ENCODE measurements at regions not wholly inside any gene's neighbourhood (a gene's known extent, or its start where the extent isn't known, plus 50 kb on each side); places are given as distances from the start of the nearest gene placed in this dataset.
"Not testable (repeated sequence)": the region's sequence is repeated elsewhere in the genome, so short reads cannot be mapped to it uniquely, and the experiment has no call there.

DNA sequence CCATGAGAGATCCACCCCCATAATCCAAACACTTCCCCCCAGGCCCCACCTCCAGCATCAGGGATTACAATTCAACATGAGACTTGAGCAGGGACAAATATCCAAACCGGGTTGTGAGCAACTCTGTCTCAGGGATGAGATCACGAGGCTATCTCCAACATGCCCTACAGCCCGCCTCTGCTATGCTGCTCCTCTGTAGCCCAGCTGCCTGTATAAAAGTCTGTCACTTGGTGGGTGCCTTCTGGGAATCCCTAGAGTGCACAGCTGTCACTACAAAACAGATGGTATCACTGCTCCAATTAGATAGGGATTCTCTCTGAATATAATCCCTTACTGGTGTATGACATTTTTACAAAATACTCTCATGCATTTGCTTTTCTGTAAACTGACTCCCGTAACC, 114.9 kb upstream of the NANOS1 start:
- no peak for DNase-seq (ENCODE audit: low spot score)

DNA sequence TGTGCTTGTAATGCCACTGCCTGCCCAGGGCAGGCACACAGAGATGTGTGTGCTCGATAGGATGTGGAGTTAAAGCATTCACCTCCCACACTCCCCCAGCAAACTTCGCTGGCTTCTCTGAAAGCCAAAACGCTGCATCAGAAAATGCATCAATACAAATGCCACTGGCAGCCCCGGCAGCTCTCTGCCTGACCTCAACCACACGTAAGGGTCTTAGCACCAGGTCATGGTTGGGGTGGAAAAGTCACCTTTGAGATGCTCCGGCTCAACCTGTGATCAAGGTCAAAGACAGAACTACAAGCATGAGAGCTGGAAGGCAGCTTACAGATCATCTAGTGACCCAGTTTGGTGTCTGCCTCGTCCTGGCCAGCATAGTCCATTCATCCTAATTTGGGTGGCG, 114.4 kb upstream of the NANOS1 start:
- DNase-seq (ENCODE audit: low spot score) = no peak

DNA sequence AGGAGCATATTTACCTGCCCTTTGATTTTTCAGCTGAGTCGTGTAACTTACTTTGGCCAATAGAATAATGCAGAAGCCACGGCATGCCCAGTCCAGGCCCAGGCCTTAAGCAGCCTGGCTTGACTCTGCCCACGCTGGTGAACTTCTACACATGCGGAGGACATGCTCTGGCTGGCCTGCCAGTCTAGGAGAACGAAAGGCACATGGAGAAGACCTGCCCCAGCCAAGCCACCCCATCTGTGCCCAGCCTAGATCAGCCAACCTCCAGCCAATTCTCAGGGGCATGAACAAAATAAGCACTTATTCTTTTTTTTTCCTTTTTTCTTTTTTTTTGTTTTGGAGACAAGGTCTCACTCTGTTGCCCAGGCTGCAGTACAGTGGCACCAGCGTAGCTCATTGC, 112.7 kb upstream of the NANOS1 start:
- no peak for DNase-seq (ENCODE audit: low spot score)

DNA sequence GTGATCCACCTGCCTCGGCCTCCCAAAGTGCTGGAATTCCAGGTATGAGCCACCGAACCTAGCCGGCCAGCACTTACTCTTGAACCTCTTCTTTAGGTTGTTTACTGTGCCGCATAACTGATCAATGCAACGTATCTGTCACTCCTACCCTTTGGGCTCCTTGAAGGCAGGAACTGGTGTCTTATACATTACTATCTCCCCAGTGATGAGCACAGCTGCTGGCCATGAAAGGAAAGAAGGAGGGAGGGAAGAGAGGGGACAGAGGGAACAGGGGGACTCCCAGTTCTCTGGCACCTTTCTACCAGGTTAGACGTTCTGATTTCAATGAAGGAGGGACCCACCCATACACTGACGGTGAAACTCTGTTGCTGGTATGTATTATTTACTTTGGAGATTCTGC, 111.8 kb upstream of the NANOS1 start:
- no peak for DNase-seq (ENCODE audit: low spot score)

DNA sequence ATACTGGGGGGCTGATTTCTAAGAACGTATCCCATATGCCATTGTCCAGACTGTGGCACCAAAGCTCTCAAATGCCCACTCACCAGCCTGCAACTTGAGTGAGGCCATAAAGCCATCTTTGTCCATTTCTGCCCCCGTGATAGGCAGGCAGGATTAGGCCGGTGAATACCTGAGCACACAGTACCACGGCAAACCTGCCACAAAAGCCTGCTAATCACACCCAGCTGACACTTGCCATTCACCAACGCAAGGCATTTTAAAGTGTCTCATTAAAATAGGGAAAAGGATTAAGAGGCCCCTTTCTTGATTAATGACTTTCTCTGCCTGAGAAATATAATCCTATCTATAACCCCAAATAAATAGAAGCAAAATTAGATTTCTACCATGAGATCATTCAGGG, 111.4 kb upstream of the NANOS1 start:
- DNase-seq (ENCODE audit: low spot score) = no peak

DNA sequence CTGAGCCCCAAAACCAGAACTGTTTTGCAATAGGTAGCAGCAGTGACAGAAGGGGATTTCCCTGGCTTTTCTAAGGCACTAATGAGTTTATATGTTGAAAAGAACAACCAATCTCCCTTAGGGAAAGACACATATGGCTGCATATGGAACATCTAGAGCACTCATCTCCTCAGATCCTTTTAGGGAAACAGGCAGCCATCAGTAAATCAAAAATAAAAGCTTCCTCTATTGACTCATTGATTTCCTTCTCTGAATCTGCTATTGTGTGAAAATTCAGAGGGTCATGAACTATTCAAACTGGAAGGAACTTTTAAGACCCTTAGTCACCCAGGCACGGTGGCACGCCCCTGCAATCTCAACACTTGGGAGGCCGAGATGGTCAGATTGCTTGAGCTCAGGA, 110.9 kb upstream of the NANOS1 start:
- no peak for DNase-seq (ENCODE audit: low spot score)

DNA sequence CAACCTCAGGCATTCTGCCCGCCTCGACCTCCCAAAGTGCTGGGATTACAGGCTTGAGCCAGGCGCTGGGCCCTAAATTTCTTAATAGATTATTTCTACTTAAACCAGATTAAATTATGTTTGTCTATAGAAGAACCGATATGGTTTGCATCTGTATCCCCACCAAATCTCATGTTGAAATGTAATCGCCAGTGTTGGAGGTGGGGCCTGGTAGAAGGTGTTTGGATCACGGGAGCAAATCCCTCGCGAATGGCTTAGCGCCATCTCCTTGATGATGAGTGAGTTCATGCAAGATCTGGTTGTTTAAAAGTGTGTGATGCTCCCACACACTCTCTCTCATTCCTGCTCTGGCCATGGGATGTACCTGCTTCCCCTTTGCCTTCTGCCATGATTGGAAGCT, 109.3 kb upstream of the NANOS1 start:
- no peak for DNase-seq (ENCODE audit: low spot score)

DNA sequence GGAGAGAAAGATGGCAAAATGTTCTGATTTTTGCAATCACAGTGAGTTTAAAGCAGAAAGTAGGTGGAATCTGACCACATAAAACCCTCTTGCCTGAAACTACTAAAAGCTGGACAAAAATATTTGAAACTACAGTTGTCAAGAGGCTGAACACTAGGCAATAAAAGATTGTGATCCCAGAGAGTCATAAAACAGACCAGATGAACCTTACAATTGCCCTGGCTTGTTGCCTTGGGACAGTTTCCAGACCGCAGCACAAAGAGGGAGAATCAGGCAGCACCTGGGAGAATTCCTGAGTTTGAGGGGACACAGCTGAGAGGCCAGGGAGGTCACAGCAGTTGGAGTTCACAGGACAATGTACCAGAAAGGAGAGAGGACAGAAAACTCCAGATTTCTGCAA, 107.3 kb upstream of the NANOS1 start:
- peak; percentile 13 for DNase-seq (ENCODE audit: low spot score)

DNA sequence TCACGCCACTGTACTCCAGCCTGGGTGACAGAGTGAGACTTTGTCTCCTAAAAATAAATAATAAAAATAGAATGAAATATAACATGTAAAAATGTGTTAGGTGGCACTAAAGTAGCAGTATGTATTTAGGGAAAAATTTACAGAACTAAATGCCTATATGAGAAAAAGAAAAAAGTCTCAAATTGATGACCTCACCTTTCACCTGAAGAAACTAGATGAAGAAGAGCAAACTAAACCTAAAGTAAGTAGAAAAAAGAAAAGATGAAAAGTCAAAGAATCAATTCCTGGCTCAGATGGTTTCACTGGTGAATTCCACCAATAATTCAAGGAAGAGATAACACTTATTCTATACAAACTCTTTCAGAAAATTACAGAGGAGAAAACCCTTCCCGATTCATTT, 106.5 kb upstream of the NANOS1 start:
- DNase-seq (ENCODE audit: low spot score) = no peak

DNA sequence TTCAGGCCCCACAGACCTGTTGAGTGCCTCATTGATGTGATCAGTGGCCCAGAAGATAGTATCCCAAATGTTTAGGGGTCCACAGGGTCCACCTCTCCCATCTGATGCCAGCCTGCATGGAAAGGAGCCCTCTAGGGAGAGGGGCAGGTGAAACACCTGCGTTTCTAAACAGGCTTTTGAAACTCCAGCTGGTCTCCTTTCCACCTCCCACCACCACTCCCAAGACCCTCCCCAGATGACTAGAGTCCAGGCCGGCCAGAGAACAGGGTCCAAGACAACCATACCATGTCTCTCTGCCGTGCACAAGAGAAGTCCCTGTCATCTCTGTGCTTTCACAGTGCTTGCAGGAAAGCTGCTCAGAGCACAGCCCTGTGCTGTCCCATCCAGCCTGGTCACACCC, 105.0 kb upstream of the NANOS1 start:
- no peak for DNase-seq (ENCODE audit: low spot score)

DNA sequence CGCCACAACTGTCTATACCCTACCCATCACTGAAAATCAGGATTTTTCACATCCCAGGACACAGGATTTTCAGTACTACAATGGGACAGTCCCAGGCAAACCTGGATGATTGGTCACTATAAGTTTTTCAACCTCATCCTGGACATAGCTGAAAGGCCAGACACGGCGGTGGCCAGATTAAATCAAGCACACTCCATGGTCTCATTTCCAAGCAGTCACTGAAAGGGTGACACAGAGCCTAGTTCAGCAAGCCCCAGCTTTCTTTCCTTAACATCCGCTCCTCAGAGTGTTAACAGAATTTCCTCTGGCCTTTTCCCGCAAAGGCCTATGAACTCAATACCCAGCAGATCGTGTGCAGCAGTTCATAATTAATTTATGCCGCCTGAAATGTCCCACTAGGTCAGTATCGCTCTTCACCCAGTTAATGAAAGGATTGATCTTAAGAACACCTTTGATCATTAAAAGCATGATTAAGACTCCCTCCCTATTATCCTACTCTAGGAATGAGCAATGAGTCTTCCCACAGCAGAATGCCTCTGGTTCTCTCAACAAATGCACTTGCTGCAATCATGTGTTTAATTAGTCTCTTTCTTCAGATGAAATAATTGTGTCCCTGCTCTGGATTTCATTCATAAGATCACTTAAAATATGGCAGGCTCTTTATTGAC, 104.0 kb upstream of the NANOS1 start:
- DNase-seq (ENCODE audit: low spot score) = no peak

DNA sequence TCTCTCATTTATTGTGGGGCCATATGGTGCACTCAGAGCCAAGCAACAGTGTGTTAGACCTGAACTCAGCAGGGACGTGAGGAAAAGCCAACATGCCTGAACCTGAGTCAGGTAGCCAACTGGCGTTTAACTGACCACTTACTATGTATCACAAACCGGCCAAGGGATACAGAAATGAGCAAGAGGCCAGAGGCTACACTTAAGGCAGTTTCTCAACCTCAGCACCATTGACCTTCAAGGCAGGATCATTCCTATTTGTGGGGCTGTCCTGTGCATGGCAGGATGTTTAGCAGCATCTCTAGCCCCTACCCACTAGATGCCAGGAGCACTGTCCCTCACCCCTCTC, 103.5 kb upstream of the NANOS1 start:
- no peak for DNase-seq (ENCODE audit: low spot score)

DNA sequence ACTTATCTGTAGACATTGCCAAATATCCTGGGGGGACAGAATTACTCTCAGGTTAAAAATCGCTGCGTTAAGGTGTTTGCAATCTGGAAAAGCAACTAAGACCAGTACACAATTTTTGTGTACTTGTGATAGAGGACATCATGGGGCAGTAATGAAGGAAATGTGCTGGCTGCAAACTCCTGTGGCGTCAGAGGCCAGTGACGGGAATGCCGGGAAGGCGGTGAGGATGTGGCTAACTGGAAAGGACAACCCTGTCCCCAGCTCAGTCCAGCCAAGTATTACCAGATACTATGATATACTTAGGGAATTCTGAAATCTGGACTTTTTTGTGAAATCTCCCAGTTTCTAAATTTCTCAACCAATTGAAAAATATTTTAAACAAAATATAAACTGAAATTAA, 103.1 kb upstream of the NANOS1 start:
- no peak for DNase-seq (ENCODE audit: low spot score)

DNA sequence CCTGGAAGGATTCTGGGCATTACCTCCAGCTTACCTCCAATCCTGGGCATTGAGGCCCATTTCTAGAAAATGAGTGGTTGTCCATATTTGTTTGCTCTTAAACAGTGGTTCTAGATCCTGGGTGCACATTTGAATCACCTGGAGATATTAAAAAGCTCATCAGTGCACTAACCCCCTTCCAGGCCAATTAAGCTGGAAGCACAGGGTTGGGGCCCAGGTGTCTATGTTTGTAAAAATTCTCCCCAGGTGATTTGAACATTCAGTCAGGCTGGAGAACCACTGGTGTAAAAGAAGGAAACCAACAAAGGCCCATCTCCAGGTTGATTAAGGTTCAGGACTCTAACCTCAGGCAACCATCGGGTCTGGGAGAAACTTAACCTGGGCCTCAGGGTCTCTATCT, 102.6 kb upstream of the NANOS1 start:
- DNase-seq (ENCODE audit: low spot score) = no peak

DNA sequence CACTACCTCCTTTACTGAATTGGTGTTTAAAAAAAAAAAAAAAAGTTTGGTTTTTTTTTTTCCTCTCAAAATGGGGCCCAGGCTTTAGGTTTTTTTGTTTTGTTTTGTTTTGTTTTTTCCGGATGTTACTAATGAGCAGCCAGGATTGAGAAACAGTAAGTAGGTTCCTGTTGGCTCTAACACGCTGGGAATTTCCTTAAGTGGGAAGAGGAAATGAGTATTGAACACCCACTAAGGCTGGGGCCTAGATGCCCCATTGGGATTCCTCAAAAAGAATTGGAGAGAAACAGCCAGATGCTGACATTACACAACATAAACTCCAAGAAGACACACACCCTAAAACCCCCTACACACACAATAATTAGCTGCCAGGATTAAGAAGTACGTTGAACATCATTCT, 102.2 kb upstream of the NANOS1 start:
- no peak for DNase-seq (ENCODE audit: low spot score)

DNA sequence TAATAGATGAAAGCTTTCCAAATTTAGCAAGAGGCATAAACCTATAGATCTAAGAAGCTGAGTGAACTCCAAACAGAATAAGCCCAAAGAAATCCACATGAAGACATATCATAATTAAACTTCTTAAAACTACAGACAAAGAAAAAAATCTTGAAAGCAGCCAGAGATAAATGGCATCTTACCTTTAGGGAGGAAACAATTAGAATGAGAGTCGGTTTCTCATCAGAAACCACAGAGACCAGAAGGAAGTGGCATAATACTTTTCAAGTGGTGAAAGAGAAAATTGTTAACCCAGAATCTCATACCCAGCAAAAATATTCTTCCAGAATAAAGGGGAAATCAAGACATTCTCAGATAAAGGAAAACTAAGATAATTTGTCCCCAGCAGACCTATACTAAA, 98.9 kb upstream of the NANOS1 start:
- DNase-seq (ENCODE audit: low spot score) = no peak

DNA sequence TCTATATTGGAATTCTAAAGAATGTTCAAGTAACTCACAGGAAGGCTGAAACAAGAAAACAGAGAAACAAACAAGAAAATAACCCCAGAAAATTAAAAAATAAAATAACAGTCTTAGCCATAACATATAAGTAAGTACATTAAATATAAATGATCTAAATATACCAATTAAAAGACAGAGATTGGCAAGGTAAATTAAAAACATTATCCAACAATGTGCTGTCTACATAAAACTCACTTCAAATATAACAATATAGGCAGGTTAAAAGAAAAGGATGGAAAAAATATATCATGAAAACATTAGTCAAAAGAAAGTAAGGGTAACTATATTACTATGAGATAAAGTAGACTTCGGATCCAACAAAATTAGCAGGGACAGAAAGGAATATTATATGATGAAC, 98.1 kb upstream of the NANOS1 start:
- DNase-seq (ENCODE audit: low spot score) = no peak

DNA sequence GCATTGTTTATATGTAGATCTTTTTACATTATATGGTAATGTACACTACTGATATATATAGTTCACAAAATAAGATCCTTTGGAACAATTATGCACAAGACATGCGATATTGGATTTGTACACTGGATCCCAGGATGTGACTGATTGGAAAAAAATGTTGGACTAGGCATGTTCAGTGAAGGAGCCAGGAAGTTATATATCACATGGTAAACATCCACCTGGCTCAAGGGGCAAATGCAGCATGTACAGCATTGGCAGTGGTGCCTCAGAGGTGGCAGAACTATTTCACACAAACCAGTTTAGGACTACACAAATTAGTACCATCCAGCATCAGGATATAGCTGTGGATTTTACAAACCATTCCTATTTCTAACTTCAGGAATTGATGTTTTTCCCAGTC, 97.4 kb upstream of the NANOS1 start:
- DNase-seq (ENCODE audit: low spot score) = not testable (repeated sequence)

DNA sequence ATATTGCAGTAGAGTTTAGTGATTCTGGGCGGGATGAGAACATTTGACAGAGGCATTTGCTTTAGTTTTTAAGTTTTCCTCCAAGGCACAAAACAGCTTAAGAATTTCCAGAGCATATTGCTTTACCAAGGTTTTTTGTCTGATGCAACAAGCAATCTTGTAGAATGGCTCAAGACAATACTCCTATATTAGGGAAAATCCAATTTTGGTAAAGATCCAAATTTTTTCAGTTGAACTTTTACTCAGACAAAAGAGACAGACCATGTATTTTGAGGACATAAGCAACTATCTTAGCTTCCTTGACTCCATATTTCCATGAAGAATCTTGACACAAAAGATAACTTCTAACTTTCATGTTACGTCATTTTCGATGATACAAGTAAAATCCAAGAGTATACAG, 92.3 kb upstream of the NANOS1 start:
- no peak for DNase-seq (ENCODE audit: low spot score)

DNA sequence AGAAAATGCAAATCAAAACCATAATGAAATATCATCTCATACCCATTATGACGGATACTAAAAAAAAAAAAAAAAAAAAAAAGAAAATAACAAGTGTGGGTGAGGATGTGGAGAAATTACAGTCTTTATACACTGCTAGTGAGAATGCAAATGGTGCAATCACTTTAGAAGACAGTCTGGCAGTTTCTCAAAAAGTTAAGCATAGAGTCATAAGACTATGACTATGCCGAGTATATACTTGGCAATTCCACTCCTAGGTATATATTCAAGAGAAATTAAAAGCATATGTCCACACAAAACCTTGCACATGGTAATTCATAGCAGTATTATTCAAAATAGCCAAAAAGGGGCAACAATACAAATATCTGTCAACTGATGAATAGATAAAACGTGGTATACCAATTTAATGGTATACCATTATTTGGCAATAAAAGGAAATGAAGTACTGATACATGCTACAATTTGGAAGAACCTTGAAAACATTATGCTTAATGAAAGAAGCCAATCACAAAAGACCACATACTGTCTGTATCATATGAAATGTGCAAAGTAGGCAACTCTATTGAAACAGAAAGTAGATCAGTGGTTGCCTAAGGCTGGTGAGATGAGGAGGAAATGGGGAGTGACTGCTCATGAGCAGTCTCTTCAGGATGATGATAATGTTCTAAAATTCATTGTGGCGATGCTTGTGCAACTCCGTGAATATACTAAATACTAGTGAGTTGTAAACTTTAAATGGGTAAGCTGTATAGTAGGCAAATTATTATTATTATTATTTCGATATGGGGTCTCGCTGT, 90.1 kb upstream of the NANOS1 start:
- no peak for DNase-seq (ENCODE audit: low spot score)

DNA sequence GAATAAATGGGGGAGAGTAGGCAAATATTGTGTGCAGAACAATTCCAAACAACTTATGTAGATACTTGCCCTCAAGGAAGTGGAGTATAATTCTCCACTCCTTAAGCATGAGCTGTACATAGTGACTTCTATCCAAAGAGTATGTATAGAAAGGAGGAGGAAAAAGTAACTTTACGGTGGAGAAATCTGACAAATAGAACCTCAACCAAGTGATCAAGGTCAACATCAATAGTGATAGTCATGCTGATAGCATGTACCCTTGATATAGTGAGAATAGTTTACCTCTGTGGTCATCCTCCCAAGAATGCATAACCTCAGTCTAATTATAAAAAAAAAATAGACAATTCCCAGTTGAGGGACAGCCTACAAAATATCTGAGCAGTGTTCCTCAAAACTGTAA, 89.1 kb upstream of the NANOS1 start:
- no peak for DNase-seq (ENCODE audit: low spot score)

DNA sequence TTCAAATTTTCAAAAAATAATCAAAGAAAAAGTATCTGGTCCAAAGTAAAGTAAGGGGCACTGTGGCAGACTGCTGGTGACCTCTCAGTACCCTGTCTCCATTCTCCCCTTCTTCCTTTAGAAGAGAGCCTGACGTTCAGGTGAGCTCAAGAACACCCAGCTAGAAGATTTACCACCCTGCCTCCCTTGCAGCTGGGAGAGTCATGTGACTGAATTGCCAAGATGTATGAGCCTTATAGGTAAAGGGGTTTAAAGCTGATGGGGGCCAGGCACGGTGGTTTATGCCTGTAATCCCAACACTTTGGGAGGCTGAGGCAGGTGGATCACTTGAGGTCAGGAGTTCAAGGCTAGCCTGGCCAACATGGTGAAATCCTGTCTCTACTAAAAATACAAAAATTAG, 86.3 kb upstream of the NANOS1 start:
- no peak for DNase-seq (ENCODE audit: low spot score)

DNA sequence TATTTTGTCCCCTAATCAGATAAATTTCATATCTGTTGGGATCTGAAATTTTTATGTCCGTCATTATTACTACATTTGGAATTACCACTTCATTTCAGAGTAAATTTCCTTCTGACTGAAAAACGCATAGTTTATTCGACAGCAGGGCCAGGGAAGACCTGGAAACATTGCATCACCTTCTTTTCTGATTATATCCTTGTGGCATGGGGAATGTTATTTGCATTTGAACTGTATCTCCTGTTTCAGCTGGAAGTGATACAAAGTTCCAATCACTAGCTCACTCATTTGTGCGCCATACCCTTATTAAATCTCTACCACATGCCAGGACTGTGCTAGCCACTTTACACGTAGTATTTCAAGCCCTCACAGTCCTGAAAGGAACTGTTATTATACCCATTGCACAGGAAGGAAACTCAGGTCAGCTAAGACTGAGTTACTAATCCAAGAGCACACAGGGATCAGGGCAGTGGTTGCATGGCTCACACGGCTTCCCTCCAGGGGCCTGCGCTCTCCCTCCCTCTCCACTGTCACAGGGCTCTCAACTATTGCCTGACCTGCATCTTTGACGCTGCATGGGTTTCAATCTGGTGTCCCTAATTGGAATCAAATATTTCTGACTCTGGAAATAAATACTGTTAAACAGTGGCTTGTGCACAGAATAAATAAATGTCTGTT, 84.4 kb upstream of the NANOS1 start:
- no peak for DNase-seq (ENCODE audit: low spot score)
